ENCODE measurements at regions not wholly inside any gene's neighbourhood (a gene's known extent, or its start where the extent isn't known, plus 50 kb on each side); places are given as distances from the start of the nearest gene placed in this dataset.

DNA sequence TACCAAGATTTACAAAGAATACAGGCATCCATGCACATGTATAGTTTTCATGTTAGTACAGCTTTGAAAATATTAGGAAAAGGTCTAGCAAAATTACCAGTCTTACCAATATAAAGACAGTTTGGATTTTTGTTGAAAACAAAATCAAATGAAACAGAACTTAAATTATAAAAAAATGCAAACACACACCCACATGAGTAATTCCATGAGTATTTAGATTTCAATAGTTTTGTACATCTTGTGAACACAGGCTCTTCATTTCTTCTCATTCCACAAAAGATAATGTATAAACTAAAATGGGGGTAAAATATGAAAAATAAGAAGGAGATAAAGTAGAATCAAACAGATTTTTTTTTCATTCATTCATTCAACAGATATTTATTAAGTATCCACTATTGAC is 682.2 kb upstream of the ANKRD30A start:
- peaks cover 0 to 2% (median 0%) of the 10 kb centered on the region in 4 donors for H3K9me3 ChIP-seq
- H3K4me3 ChIP-seq, result no peak overlapping the region
- TF ChIP-seq POLR2AphosphoS5 (IDR thresholded peaks at IDR 0.05) (no peak), POLR2A (IDR thresholded peaks at IDR 0.05) (no peak), EP300 (IDR thresholded peaks at IDR 0.05) (no peak)
- TF ChIP-seq, protein P1, sequence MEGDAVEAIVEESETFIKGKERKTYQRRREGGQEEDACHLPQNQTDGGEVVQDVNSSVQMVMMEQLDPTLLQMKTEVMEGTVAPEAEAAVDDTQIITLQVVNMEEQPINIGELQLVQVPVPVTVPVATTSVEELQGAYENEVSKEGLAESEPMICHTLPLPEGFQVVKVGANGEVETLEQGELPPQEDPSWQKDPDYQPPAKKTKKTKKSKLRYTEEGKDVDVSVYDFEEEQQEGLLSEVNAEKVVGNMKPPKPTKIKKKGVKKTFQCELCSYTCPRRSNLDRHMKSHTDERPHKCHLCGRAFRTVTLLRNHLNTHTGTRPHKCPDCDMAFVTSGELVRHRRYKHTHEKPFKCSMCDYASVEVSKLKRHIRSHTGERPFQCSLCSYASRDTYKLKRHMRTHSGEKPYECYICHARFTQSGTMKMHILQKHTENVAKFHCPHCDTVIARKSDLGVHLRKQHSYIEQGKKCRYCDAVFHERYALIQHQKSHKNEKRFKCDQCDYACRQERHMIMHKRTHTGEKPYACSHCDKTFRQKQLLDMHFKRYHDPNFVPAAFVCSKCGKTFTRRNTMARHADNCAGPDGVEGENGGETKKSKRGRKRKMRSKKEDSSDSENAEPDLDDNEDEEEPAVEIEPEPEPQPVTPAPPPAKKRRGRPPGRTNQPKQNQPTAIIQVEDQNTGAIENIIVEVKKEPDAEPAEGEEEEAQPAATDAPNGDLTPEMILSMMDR (IDR thresholded peaks at IDR 0.05), result no peak
- peaks cover 0 to 15% (median 0%) of the 10 kb centered on the region in 4 donors for H3K4me1 ChIP-seq
- H3K27me3 ChIP-seq, result no peaks in the 10 kb centered on the region
- intact Hi-C loops (cut with DNase I), result loop anchor here (10.0 kb wide), 1 partner anchor 808 kb away; no protein-coding TSS in a partner anchor
- DNase-seq, result no peak
- H3K36me3 ChIP-seq, result no peaks in the 10 kb centered on the region
- H3K27ac ChIP-seq, result no peak overlapping the region

DNA sequence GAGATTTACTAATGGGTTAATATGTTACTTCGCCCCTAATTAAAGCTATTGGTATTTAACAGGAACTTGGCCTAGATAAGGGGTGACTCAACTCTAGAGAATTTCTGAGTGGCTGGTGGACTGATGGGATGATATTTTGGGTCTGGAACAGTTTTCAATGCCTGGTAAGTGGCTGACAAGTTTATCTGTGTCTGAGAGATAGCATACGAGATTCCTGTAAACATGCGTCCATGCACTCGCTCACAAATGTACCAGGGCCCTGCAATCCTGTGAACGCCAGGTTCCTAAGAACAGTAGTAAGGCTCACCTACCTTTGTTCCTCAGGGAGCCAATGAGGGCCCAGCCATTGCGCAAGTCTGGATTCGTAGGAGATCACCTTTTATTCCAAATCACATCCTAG is 683.8 kb upstream of the ANKRD30A start:
- no peak for TF ChIP-seq POLR2A (IDR thresholded peaks at IDR 0.05)
- no peak for TF ChIP-seq POLR2AphosphoS5 (IDR thresholded peaks at IDR 0.05)
- TF ChIP-seq, protein P1 (IDR thresholded peaks at IDR 0.05), result no peak
- no peak for TF ChIP-seq EP300 (IDR thresholded peaks at IDR 0.05)
- H3K36me3 ChIP-seq, result no peaks in the 10 kb centered on the region

DNA sequence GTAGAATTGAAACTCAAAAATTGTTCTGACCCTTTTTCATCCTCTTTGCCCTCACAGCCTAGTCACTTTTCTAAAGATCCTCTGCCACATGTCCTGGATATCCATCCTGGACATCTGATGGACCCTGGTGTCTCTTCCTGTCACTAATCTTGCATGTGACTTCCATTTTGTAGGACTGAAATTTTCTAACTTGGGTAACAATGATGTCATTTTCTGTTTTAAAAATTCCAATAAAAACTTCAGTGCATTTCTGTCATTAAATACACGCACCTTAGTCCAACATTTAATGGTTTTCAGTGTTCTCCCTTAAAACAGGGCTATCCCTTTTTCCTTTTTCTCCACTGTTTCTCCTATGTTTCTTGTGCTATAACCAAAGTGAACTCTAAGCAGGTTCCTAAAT is 684.9 kb upstream of the ANKRD30A start:
- H3K9me3 ChIP-seq, result peaks cover 0 to 2% (median 0%) of the 10 kb centered on the region in 4 donors
- WGBS, 2 donors, result 81 to 87% methylated on average over 1 of the region's 1 CpG
- no peak for DNase-seq
- no peaks in the 10 kb centered on the region for H3K27me3 ChIP-seq
- no peak for TF ChIP-seq POLR2AphosphoS5 (IDR thresholded peaks at IDR 0.05)
- no peak for TF ChIP-seq POLR2A (IDR thresholded peaks at IDR 0.05)
- TF ChIP-seq EP300 (IDR thresholded peaks at IDR 0.05), result no peak
- TF ChIP-seq, protein P1 (IDR thresholded peaks at IDR 0.05), result no peak
- no peak overlapping the region for H3K4me3 ChIP-seq
- H3K36me3 ChIP-seq, result no peaks in the 10 kb centered on the region
- intact Hi-C loops (cut with DNase I), result loop anchor here (10.0 kb wide), 1 partner anchor 806 kb away; no protein-coding TSS in a partner anchor
- no peak overlapping the region for H3K27ac ChIP-seq
- H3K4me1 ChIP-seq, result no peaks in the 10 kb centered on the region

More for the DNA sequence above, 683.8 kb upstream of the ANKRD30A start:
- peaks cover 0 to 2% (median 0%) of the 10 kb centered on the region in 4 donors for H3K9me3 ChIP-seq
- H3K4me3 ChIP-seq, result no peak overlapping the region
- no peak for DNase-seq
- no peak overlapping the region for H3K27ac ChIP-seq
- peaks cover 0 to 3% (median 0%) of the 10 kb centered on the region in 4 donors for H3K4me1 ChIP-seq
- no peaks in the 10 kb centered on the region for H3K27me3 ChIP-seq
- 52 to 79% methylated on average over 7 of the region's 7 CpGs for WGBS, 2 donors
- intact Hi-C loops (cut with DNase I), result loop anchor here (10.0 kb wide), 1 partner anchor 807 kb away; no protein-coding TSS in a partner anchor

DNA sequence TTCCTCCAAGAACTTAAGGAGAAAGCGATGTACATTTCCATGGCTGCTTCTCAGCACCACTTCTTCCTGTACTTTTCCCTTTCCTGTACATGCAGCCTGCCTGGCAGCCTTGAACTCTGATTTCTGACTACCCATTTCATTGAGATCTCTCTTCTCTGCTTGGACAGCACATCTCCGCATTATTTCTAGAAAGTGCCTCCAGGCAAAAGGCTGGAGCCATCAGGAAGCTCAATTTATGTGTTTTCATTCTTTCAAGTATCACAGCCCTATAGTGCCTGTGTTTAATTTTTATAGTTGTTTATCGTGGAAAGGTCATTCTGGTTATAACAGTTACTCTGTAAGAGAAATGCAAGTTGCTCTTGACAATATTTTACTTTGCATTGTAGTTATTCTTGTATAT is 688.0 kb upstream of the ANKRD30A start:
- Histone ChIP-seq H3K27ac (no peak overlapping the region), H3K27me3 (no peaks in the 10 kb centered on the region), H3K36me3 (no peaks in the 10 kb centered on the region), H3K9me3 (peaks cover 0 to 2% (median 0%) of the 10 kb centered on the region in 4 donors), H3K4me1 (no peaks in the 10 kb centered on the region), H3K4me3 (no peak overlapping the region)
- DNase-seq, result no peak
- 50 to 82% methylated on average over 3 of the region's 3 CpGs for WGBS, 2 donors
- TF ChIP-seq, protein P1 (IDR thresholded peaks at IDR 0.05), result no peak
- TF ChIP-seq POLR2AphosphoS5 (IDR thresholded peaks at IDR 0.05) (no peak), POLR2A (IDR thresholded peaks at IDR 0.05) (no peak), EP300 (IDR thresholded peaks at IDR 0.05) (no peak)
- intact Hi-C loops (cut with DNase I), result no loop called here

DNA sequence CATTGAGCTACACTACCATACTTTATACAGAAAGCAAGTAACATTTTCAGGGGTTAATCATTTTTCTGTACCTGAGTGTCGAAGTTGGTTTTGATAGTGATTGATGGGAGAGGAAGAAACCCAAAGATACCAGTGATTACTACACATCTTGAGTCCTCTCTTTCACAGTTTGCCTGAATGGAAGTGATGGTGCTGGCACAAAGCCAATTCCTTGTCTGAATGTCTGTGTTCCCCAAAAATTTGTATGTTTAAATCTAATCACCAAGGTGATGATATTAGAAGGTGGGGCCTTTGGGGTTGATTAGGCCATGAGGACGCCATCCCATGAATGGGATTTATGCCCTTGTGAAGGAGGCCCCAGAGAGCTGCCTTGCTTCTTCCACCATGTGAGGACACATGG is 696.9 kb upstream of the ANKRD30A start:
- no peak for DNase-seq
- Histone ChIP-seq H3K4me1 (peaks cover 0 to 16% (median 12%) of the 10 kb centered on the region in 4 donors), H3K4me3 (no peak overlapping the region), H3K27ac (no peak overlapping the region), H3K9me3 (no peaks in the 10 kb centered on the region), H3K36me3 (no peaks in the 10 kb centered on the region), H3K27me3 (no peaks in the 10 kb centered on the region)
- WGBS, 2 donors, result 86 to 90% methylated on average over 2 of the region's 2 CpGs
- TF ChIP-seq POLR2AphosphoS5 (IDR thresholded peaks at IDR 0.05) (no peak), EP300 (IDR thresholded peaks at IDR 0.05) (no peak), POLR2A (IDR thresholded peaks at IDR 0.05) (no peak)
- TF ChIP-seq, protein P1 (IDR thresholded peaks at IDR 0.05), result no peak
- intact Hi-C loops (cut with DNase I), result no loop called here
